ENCODE measurements at regions not wholly inside any gene's neighbourhood (a gene's known extent, or its start where the extent isn't known, plus 50 kb on each side); places are given as distances from the start of the nearest gene placed in this dataset.

DNA sequence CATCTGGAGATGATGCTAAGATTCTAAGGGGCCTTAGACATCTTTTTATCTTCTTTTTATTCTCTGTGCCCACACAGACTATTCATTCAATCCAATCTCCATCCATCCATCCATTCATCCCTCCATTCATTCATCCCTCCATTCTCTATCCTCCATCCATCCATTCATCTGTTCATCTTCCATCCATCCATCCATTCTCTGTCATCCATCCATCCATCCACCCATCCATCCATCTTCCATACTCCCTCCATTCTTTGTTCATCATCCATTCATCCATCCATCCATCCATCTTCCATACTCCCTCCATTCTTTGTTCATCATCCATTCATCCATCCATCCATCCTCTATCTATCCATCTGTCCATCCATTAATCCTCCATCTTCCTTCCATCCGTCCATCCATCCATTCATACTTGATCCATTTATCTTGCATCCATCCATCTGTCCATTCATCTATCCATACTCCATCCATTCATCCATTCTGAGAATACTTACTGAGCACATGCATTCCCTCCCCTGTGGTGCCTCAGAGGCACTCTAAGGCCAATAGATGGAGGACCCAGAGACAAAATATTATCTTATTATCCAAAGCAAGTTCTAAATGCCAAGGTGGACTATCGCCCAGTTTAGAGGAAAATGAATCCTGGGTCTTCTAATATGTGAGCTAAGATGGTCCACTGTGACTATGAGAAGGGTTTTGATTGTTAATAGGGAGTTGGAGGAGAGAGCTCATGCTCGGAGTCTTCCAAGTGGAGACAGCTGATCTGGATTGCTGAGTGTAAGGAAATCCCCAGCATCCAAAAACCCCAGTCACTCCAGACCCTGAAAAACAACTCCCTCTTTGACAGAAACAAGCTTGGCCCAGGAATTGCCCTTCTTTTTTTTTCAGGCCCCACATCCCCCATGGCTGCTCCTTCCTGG, 152.6 kb upstream of the MYCN start:
- POLR2A ChIA-PET, result no interaction called here
- CTCF ChIA-PET, result no interaction called here

- CTCF ChIA-PET, result no interaction called here
- POLR2A ChIA-PET, result no interaction called here
Observed at GRCh38 chr2:15788455-15788829, 151.9 kb upstream of the MYCN start.

DNA sequence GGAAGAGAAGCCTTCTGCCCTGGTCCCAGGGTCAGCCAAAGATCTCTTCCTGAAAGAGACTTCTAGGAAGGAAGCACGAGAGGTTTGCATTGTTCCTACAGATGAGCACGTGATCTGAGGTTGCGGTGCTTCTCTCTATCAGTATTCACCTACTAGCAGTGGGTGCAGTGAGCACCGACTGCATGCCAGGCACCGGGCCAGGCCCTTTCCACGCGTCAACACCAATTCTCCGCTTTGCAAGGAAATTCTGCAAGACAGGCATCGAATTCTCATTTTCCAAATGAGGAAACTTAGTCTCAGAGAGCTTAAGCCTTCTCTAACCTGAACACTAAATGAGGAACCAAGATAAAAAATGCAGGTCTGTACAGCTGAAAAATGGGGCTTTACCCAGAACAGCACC, 151.5 kb upstream of the MYCN start:
- CTCF ChIA-PET, result no interaction called here
- POLR2A ChIA-PET, result no interaction called here

DNA sequence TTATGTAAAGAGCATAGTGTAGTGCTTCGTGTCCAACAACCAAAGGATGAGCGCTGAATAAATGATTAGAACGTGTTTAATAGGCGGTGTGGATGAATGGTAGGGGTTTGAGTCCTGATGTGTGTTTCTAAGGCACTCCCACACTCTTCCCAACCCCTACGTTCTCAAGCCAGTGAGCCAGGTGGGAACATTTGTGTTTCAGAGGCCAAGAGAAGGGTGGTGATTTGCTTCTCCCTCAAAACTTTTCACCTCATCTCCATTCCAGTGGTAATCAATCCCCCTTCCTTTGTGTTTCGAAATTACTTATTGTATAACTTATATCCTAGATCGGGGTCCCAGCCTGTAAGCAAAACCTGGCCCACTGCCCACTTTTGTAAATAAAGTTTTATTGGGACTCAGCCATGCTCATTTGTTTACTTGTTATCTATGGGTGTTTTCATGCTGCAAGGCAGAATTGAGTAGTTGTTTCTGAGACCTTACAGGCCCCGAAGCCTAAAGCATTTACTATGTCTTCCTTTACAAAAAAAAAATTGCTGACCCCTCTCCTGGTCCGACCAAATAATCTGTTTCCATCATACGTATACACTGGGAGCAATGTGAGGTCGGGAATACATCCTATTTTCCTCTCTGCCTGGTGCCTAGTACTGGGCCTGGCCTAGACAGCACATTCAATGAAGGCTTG, 150.8 kb upstream of the MYCN start:
- ChIA-PET CTCF (no interaction called here), POLR2A (no interaction called here)

DNA sequence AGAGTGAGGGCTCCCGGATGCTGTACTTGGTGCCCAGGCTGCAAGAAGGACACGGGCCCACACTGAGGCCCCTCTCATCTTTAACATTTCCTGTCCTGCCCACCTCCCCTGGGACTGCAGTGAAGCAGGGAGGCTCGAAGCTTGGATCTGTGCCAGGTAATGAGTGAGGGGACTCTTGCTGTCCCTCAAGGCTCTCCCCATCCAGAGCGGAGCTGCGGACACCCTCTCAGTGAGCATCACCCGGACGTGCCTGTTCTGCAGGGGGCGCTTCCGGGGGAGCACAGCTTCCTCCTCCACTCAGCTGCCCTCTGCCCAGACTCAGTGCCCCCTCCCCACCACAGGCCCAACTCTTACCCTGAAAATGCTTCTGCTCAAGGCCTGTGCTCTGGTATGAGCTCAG, 150.0 kb upstream of the MYCN start:
- ChIA-PET CTCF (no interaction called here), POLR2A (no interaction called here)

DNA sequence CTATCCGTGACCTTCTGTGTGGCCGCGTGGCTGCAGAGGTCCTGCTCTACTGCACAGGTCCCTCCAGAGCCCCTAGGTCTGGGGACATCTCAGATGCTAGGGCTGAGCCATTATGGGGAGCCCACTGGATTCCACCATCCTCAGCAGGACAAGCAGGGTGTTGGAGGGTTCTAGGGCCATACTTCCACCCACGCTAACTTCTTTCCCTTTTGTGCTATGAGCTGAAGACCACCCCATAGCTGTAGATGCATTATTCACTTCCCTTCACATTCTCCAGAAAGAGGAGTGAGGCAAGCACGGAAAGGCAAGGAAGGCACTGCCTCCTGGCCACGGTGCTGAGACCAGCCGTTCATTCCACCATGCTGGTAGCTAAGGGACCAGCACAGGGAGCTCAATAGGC, 149.5 kb upstream of the MYCN start:
- ChIA-PET POLR2A (no interaction called here), CTCF (no interaction called here)

- ChIA-PET CTCF (no interaction called here), POLR2A (no interaction called here)
Observed at GRCh38 chr2:15791294-15791693, 149.1 kb upstream of the MYCN start.

DNA sequence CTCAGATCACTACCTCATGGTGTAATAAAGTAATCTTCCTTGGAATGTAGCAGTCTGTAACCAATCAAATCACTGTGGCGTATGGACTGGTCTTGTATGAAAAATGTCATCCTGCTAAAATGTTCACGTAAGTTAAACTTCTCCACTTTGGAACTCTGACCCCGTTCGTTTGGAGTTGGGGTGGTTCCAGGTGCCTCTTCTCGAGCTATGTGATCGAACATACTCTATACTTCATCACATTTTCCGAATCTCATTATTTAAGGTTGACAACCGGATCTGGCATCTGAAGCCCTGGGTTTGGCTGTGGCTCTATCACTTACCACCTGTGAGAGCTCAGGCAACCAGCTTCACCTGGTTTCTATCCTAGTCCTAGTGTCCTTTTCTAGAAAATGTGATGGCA, 148.0 kb upstream of the MYCN start:
- CTCF ChIA-PET, result no interaction called here

GRCh38 chr2:15793078-15793913, 147.1 kb upstream of the MYCN start:
- POLR2A ChIA-PET, result no interaction called here
- CTCF ChIA-PET, result no interaction called here

More for the DNA sequence above, 148.0 kb upstream of the MYCN start:
- POLR2A ChIA-PET, result no interaction called here

GRCh38 chr2:15793978-15794377, 146.4 kb upstream of the MYCN start:
- ChIA-PET CTCF (no interaction called here), POLR2A (no interaction called here)

DNA sequence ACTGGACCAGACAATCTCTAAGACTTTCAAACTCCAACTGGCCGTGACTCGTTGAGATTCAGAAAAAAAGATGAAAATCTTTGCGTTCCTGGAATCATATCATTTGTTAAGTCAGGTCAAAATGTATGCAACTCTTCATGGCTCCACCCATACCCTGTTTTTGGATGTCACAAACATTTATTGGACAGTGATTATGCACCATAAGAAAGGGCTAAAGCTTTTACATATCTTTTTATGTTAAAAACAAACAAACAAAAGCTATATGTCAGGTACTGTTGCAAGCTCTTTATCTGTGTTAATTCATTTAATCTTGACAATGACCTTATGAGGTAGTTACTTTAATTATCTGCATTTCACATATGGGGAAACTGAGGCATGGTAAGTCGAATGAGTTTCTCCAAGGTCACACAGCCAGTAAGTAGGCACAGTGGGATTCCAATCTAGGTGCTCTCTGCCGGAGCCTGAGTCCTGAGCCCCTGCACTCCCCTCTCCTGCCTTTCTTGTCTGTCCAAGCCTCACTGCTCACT, 145.7 kb upstream of the MYCN start:
- CTCF ChIA-PET, result no interaction called here
- POLR2A ChIA-PET, result no interaction called here

GRCh38 chr2:15795426-15795825, 144.9 kb upstream of the MYCN start:
- ChIA-PET POLR2A (no interaction called here), CTCF (no interaction called here)

- ChIA-PET POLR2A (no interaction called here), CTCF (no interaction called here)
Observed at GRCh38 chr2:15796167-15796942, 144.0 kb upstream of the MYCN start.

- CTCF ChIA-PET, result no interaction called here
- POLR2A ChIA-PET, result no interaction called here
Observed at GRCh38 chr2:15797231-15797938, 143.0 kb upstream of the MYCN start.

DNA sequence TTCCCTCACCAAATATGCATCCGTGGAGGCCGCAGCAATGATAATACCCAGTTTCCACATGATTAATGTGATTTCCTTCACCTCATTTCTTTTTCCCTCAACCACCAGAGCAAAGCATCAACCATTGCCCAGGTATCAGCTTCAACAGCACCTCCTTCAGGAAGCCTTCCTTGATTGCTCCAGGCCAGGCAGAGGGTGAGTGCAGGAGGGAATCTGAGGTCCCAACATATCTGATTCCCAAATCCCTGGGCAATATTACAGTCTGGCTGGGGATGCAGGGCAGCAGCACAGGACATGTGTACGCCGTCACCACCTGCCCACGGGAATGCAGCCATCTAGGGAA, 142.4 kb upstream of the MYCN start:
- ChIA-PET POLR2A (no interaction called here), CTCF (no interaction called here)

DNA sequence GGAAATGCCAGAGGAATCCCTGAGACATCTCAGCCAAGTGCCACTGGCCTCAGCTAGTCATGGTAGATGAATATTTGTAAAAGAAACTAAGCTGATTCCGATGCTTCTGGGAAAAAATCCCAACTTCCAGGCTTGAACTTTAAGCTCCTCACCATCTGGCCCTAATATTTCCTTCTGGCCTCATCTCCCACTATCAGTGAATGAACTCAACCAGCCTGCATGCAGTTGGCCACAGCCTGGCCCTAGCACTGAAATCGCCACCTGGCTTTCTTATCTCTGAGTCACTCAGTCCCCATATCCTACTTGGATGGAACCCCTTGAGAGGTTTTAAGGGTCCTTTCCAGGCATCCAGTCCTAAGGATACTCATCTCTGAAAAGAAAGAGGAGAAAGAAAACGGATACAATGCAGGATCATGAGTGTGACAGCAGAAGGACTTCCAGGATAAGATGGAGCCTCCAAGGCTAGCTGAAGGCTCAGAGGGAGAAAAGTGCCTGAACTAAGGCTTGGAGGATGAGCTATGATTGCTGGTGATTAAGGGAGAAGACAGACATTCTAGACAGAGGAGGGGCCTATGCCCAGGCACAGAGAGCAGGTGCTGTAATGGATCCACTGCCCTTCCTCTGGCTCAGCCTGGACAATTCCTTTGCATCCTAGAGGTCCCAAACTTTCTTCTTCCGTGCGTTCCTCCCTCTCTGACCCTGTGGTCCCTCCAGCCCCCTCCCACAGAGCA, 141.5 kb upstream of the MYCN start:
- ChIA-PET CTCF (no interaction called here), POLR2A (no interaction called here)

DNA sequence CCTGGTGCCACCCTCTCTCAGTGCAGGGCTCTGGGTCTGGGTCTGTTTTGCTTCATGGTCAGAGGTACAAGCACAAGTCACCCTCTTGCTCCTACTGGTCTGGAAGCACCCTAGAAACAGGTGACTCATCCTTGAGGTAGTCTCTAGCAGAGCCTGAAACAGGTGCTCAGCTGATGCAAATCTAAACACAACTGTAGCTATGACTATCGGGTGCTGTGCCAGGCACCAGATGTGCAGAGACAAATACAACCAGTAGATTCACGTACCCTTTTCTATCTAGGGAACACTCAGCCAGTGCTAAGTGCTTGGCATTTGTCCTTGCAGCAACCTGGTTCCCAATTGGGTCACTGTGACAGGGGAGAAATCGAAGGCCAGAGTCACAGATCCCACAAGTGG, 140.9 kb upstream of the MYCN start:
- POLR2A ChIA-PET, result no interaction called here
- CTCF ChIA-PET, result no interaction called here

DNA sequence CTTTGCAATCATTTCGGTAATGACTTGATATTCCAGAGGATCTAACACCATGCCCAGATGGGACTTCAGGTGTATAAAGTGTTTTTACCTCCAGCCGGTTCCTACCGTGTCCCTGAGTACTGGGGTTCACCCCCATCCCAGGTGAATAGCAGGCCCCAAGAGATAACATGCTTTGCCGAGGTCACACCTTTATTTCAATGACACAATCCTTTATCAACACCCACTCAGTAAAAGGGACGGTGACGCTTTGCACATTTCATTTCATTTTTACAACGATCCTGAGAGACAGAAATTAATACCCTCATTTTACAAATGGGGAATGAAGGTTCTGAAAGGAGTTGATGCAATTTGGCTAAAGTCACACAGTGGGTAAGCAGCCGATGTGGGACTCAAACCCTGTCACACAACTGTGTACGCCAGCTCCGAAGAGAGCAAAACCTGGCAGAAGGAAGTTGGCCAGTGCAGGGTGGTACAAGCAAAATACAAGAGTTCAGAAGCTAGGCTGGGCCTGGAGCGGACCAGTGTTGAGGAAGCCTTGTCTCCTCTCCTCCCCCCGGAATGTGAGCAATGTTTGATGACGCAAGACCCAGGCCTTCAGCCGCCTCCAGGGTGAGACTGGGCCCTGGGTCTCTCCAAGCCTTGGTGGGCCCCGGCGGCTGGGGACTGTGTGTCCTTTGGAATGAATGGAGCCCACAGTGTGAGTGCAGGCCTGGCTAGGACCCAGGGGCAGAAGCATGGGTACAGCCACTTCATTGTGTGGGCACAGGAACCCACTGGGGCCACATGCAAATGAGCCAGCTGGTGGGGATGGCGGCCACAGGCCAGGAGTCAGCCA, 139.6 kb upstream of the MYCN start:
- CTCF ChIA-PET, result no interaction called here

More for the DNA sequence above, 139.6 kb upstream of the MYCN start:
- POLR2A ChIA-PET, result no interaction called here
